Right lobe of liver (tissue), 4 donors: ENCODE measurements at regions not wholly inside any gene's neighbourhood (a gene's known extent, or its start where the extent isn't known, plus 50 kb on each side); places are given as distances from the start of the nearest gene placed in this dataset.

Source experiments
- CTCF ChIP-seq, 4 donors: fragments of 200-600 bp in 3 of 4; fragments of 450-650 bp in 1 of 4; IDR thresholded peaks; one replicate each; pipeline versions ENCODE4 v1.5.1 to v1.8.0; 2016 to 2022; ENCODE audit warnings: antibody characterized with exemption in 4 of 4, mild to moderate bottlenecking in 2 of 4
- POLR2A ChIP-seq: fragments of 450-650 bp; IDR thresholded peaks from one replicate; pipeline ENCODE4 v1.6.1; 2017; ENCODE audit warnings: antibody characterized with exemption, mild to moderate bottlenecking
- donor health status: DM: no; HTN: no; CAD: no.
- donor health status: DM: no; HTN: no; CAD: no.
- donor health status: DM: no; HTN: yes; CAD: no.

GRCh38 chr11:69928975-69929374, 109.8 kb upstream of the FGF3 start:
- TF ChIP-seq CTCF (IDR thresholded peaks at IDR 0.05): no peak
- no peak for TF ChIP-seq POLR2A
